ENCODE measurements at regions not wholly inside any gene's neighbourhood (a gene's known extent, or its start where the extent isn't known, plus 50 kb on each side); places are given as distances from the start of the nearest gene placed in this dataset.

- H3K27ac ChIP-seq (ENCODE audit: low read depth, low read length) = no peak overlapping the region
- peak; percentile 38 for ATAC-seq
These were observed 80.4 kb downstream of the PITPNM2 start for GRCh38 chr12:123070267-123071081.

More at GRCh38 chr12:123070267-123071081, 80.4 kb downstream of the PITPNM2 start:
- CTCF ChIA-PET = no interaction called here
- H3K9me3 ChIP-seq (ENCODE audit: control insufficient read depth in 1 of 2, insufficient read depth in 1 of 2, low read depth in 1 of 2, low read length in 2 of 2) = no peaks in the 10 kb centered on the region
- no peaks in the 10 kb centered on the region for H3K9me2 ChIP-seq (ENCODE audit: insufficient read depth)
- no TSS peak for BruUV-seq (replicated peaks)
- no peak for DNase-seq (ENCODE audit: low read depth, low spot score)
- H2AFZ ChIP-seq (ENCODE audit: low read depth, low read length, poor library complexity, severe bottlenecking) = no peak overlapping the region
- no peak overlapping the region for H3K4me3 ChIP-seq (replicated peaks in 1 of 2; ENCODE audit: low read depth in 1 of 2, low read length in 2 of 2)
- peaks cover 5 to 22% of the 10 kb centered on the region in 2 experiments; a peak in 2 of 4 replicates for H3K4me1 ChIP-seq (ENCODE audit: control insufficient read depth in 1 of 2, insufficient read depth in 2 of 2, low read length in 2 of 2)
- POLR2A ChIA-PET = interaction anchor here (1.7 kb wide), 1 partner anchor 14 kb away, joined by 3 read pairs; no protein-coding TSS in a partner anchor
- TF ChIP-seq POLR2A (IDR thresholded peaks at IDR 0.05; ENCODE audit: borderline replicate concordance, extremely low read depth, insufficient read depth, insufficient read length) = no peak
- no peak for TF ChIP-seq CEBPB (IDR thresholded peaks at IDR 0.05; ENCODE audit: low read depth)
- no peak for TF ChIP-seq SP1 (IDR thresholded peaks at IDR 0.05; ENCODE audit: low read depth)
- TF ChIP-seq CBX3 (IDR thresholded peaks at IDR 0.05; ENCODE audit: low read depth) = no peak
- no peak for TF ChIP-seq EZH2phosphoT487 (IDR thresholded peaks at IDR 0.05; ENCODE audit: borderline replicate concordance)
- no peak for TF ChIP-seq EGR1 (IDR thresholded peaks at IDR 0.05; ENCODE audit: low read depth)
- TF ChIP-seq ZFX (IDR thresholded peaks at IDR 0.05) = no peak
- no peak for TF ChIP-seq POLR2AphosphoS5 (IDR thresholded peaks at IDR 0.05; ENCODE audit: low read depth, low read length)
- TF ChIP-seq SIN3A (IDR thresholded peaks at IDR 0.05; ENCODE audit: low read depth) = no peak
- no peak; the same call in 1 of the 2 replicates for TF ChIP-seq MAX (IDR thresholded peaks at IDR 0.05)
- no peak for TF ChIP-seq JUND (IDR thresholded peaks at IDR 0.05)
- TF ChIP-seq ELF1 (IDR thresholded peaks at IDR 0.05; ENCODE audit: borderline replicate concordance, low read depth) = no peak
- TF ChIP-seq CTCF (IDR thresholded peaks at IDR 0.05 in 2 of 3, conservative IDR thresholded peaks at IDR 0.05 in 1 of 3; ENCODE audit: borderline replicate concordance in 1 of 3, insufficient read depth in 1 of 3, low read depth in 2 of 3, low read length in 2 of 3) = no peak
- TF ChIP-seq TCF7L2 (IDR thresholded peaks at IDR 0.05; ENCODE audit: borderline replicate concordance, extremely low read depth, insufficient read depth, insufficient read length) = no peak
- no peak for TF ChIP-seq EZH2 (IDR thresholded peaks at IDR 0.05)
- H3K9ac ChIP-seq (ENCODE audit: low read length) = no peak overlapping the region
- no peaks in the 10 kb centered on the region for H3K36me3 ChIP-seq (ENCODE audit: control insufficient read depth in 1 of 2, insufficient read depth in 2 of 2, low read length in 2 of 2)
- intact Hi-C loops (cut with micrococcal nuclease) = no loop called here
- no peaks in the 10 kb centered on the region; the same call in 1 of the 2 replicates for H3K79me2 ChIP-seq (ENCODE audit: insufficient read depth, low read length)
- H3K4me2 ChIP-seq (ENCODE audit: low read length) = peak overlapping the region; percentile 22
- RAD21 ChIA-PET (ENCODE audit: low non-redundant PET in 1 of 2, low total read pairs in 2 of 2, uncharacterized antibody in 2 of 2, unreplicated experiment in 2 of 2) = no interaction called here
- H4K20me1 ChIP-seq (ENCODE audit: insufficient read depth) = no peaks in the 10 kb centered on the region
- H3K27me3 ChIP-seq (ENCODE audit: insufficient read depth, low read length) = no peaks in the 10 kb centered on the region

All from HCT116 (cell line).